HL-60 (cell line): ENCODE measurements at regions not wholly inside any gene's neighbourhood (a gene's known extent, or its start where the extent isn't known, plus 50 kb on each side); places are given as distances from the start of the nearest gene placed in this dataset.

Source experiments
- DNase-seq, 2 experiments: peaks; one replicate each; pipeline ENCODE4 v3.0.0-alpha.2; 2010 to 2020; ENCODE audit warnings: low read depth in 1 of 2, low spot score in 1 of 2
- H3K27ac ChIP-seq: fragments of 250-450 bp; sonication (Bioruptor Pico); replicated peaks from 2 replicates; pipeline ENCODE4 v1.5.1; 2020; ENCODE audit warnings: mild to moderate bottlenecking, moderate library complexity
- H3K27me3 ChIP-seq: fragments of 250-450 bp; sonication (Bioruptor Pico); 2 replicates; pipeline ENCODE4 v1.5.1; 2021; ENCODE audit warnings: mild to moderate bottlenecking, moderate library complexity; ENCODE audit not compliant: insufficient read depth, poor library complexity, severe bottlenecking
- H3K4me3 ChIP-seq: replicated peaks from 2 replicates; pipeline ENCODE4 v1.5.1; 2011; ENCODE audit warnings: mild to moderate bottlenecking, control low read depth, low read length; ENCODE audit not compliant: insufficient read depth
- CTCF ChIP-seq: IDR thresholded peaks from one replicate; pipeline ENCODE4 v1.5.1; 2011; ENCODE audit warnings: low read length, control low read depth, inconsistent platforms; ENCODE audit not compliant: insufficient read depth
- GABPA ChIP-seq: IDR thresholded peaks from 2 replicates; pipeline ENCODE4 v1.6.1; 2012; ENCODE audit warnings: low read depth
- POLR2AphosphoS5 ChIP-seq: IDR thresholded peaks from 2 replicates; pipeline ENCODE4 v1.6.1; 2012; ENCODE audit warnings: low read depth
- SPI1 ChIP-seq: IDR thresholded peaks from 2 replicates; pipeline ENCODE4 v1.6.1; 2012; ENCODE audit warnings: low read depth, mild to moderate bottlenecking, borderline replicate concordance
- TF ChIP-seq, protein P1 (sequence below): IDR thresholded peaks from 2 replicates; pipeline ENCODE4 v1.6.1; 2012; ENCODE audit warnings: low read depth; ENCODE audit not compliant: insufficient replicate concordance

DNA sequence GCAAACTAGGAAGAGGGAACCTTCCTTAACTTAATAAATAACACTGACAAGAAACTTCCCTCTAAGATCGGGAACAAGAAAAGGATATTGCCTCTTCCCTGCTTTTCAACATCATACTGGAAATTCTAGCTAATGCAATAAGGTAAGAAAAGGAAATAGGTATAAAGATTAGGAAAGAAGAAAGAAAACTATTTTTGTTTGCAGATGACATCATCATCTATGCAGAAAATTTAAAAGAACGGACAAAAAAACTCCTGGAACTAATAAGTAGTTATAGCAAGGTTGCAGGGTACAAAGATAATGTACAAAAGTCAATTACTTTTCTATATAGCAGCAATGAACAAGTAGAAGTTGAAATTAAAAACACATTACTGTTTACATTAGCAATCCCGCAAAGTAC is 164.8 kb downstream of the WDR11 start:
- DNase-seq: no peak
- TF ChIP-seq, protein P1, sequence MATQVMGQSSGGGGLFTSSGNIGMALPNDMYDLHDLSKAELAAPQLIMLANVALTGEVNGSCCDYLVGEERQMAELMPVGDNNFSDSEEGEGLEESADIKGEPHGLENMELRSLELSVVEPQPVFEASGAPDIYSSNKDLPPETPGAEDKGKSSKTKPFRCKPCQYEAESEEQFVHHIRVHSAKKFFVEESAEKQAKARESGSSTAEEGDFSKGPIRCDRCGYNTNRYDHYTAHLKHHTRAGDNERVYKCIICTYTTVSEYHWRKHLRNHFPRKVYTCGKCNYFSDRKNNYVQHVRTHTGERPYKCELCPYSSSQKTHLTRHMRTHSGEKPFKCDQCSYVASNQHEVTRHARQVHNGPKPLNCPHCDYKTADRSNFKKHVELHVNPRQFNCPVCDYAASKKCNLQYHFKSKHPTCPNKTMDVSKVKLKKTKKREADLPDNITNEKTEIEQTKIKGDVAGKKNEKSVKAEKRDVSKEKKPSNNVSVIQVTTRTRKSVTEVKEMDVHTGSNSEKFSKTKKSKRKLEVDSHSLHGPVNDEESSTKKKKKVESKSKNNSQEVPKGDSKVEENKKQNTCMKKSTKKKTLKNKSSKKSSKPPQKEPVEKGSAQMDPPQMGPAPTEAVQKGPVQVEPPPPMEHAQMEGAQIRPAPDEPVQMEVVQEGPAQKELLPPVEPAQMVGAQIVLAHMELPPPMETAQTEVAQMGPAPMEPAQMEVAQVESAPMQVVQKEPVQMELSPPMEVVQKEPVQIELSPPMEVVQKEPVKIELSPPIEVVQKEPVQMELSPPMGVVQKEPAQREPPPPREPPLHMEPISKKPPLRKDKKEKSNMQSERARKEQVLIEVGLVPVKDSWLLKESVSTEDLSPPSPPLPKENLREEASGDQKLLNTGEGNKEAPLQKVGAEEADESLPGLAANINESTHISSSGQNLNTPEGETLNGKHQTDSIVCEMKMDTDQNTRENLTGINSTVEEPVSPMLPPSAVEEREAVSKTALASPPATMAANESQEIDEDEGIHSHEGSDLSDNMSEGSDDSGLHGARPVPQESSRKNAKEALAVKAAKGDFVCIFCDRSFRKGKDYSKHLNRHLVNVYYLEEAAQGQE: no peak
- no peak for TF ChIP-seq CTCF
- no peak for TF ChIP-seq SPI1
- no peak for TF ChIP-seq GABPA
- TF ChIP-seq POLR2AphosphoS5: no peak
- Histone ChIP-seq H3K27me3 (no peaks in the 10 kb centered on the region), H3K4me3 (no peak overlapping the region), H3K27ac (no peak overlapping the region)

- no peak for DNase-seq
- no peak overlapping the region for H3K27ac ChIP-seq
- no peak for TF ChIP-seq POLR2AphosphoS5
- TF ChIP-seq CTCF: no peak
- TF ChIP-seq SPI1: no peak
- no peak for TF ChIP-seq GABPA
- TF ChIP-seq, protein P1: peak; percentile 56
- H3K27me3 ChIP-seq: no peaks in the 10 kb centered on the region
- H3K4me3 ChIP-seq: no peak overlapping the region
Observed at GRCh38 chr10:121024905-121025584, 173.9 kb downstream of the WDR11 start.

GRCh38 chr10:121025731-121026130 is 174.6 kb downstream of the WDR11 start:
- H3K4me3 ChIP-seq: no peak overlapping the region
- no peaks in the 10 kb centered on the region for H3K27me3 ChIP-seq
- H3K27ac ChIP-seq: no peak overlapping the region
- no peak for DNase-seq
- TF ChIP-seq, protein P1: no peak
- TF ChIP-seq POLR2AphosphoS5 (no peak), SPI1 (no peak), GABPA (no peak), CTCF (no peak)
